BE2C (cell line): ENCODE measurements at regions not wholly inside any gene's neighbourhood (a gene's known extent, or its start where the extent isn't known, plus 50 kb on each side); places are given as distances from the start of the nearest gene placed in this dataset.

Source experiments
- DNase-seq: peaks from one replicate; pipeline ENCODE4 v3.0.0-alpha.2; 2020
- H3K27me3 ChIP-seq: fragments of 250-450 bp; sonication (Bioruptor Pico); 2 replicates; pipeline ENCODE4 v1.5.1; 2020; ENCODE audit warnings: mild to moderate bottlenecking
- H3K36me3 ChIP-seq: fragments of 250-450 bp; sonication (Bioruptor Pico); 2 replicates; pipeline ENCODE4 v1.5.1; 2020; ENCODE audit warnings: mild to moderate bottlenecking
- H3K4me1 ChIP-seq: fragments of 250-450 bp; sonication (Bioruptor Pico); 2 replicates; pipeline ENCODE4 v1.5.1; 2020
- H3K4me3 ChIP-seq: 2 replicates; pipeline ENCODE4 v1.5.1; 2011; ENCODE audit warnings: low read depth, low read length
- H3K9me3 ChIP-seq: fragments of 250-450 bp; sonication (Bioruptor Pico); 2 replicates; pipeline ENCODE4 v1.5.1; 2020
- TF ChIP-seq, protein P1 (sequence below): IDR thresholded peaks from 2 replicates; pipeline ENCODE4 v1.5.1; 2012; ENCODE audit warnings: mild to moderate bottlenecking, low read depth, low read length

DNA sequence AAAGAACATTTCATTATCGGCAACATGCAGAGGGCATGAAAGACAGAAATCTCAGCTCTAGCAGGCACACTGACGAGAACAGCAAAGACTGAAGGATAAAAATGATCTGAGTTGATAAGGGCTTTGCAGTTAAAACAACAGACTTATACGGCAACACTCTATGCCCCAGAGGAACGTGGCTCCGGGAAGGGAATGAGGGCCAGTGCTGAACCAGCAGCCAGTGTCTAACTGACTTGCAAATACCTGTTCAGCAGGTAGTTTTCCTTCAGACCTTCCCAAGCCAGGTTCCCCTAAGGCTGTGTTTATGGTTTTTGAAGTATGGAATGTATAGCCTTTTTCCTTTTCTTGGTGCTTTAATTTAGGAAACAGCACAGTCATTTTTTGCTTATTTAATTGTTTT is 121.3 kb upstream of the CDH18 start:
- Histone ChIP-seq H3K27me3 (no peaks in the 10 kb centered on the region), H3K4me3 (no peak overlapping the region), H3K36me3 (no peaks in the 10 kb centered on the region), H3K4me1 (peaks cover 3% of the 10 kb centered on the region; the same call in 1 of the 2 replicates), H3K9me3 (no peaks in the 10 kb centered on the region)
- TF ChIP-seq, protein P1, sequence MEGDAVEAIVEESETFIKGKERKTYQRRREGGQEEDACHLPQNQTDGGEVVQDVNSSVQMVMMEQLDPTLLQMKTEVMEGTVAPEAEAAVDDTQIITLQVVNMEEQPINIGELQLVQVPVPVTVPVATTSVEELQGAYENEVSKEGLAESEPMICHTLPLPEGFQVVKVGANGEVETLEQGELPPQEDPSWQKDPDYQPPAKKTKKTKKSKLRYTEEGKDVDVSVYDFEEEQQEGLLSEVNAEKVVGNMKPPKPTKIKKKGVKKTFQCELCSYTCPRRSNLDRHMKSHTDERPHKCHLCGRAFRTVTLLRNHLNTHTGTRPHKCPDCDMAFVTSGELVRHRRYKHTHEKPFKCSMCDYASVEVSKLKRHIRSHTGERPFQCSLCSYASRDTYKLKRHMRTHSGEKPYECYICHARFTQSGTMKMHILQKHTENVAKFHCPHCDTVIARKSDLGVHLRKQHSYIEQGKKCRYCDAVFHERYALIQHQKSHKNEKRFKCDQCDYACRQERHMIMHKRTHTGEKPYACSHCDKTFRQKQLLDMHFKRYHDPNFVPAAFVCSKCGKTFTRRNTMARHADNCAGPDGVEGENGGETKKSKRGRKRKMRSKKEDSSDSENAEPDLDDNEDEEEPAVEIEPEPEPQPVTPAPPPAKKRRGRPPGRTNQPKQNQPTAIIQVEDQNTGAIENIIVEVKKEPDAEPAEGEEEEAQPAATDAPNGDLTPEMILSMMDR, result no peak
- DNase-seq, result no peak

GRCh38 chr5:20105915-20106314 is 117.9 kb upstream of the CDH18 start:
- Histone ChIP-seq H3K36me3 (no peaks in the 10 kb centered on the region), H3K27me3 (no peaks in the 10 kb centered on the region), H3K4me3 (no peak overlapping the region), H3K4me1 (peaks cover 3% of the 10 kb centered on the region; the same call in 1 of the 2 replicates), H3K9me3 (no peaks in the 10 kb centered on the region)
- no peak for DNase-seq
- TF ChIP-seq, protein P1, result no peak

- Histone ChIP-seq H3K36me3 (no peaks in the 10 kb centered on the region), H3K4me3 (no peak overlapping the region), H3K9me3 (no peaks in the 10 kb centered on the region), H3K27me3 (no peaks in the 10 kb centered on the region), H3K4me1 (no peaks in the 10 kb centered on the region)
- DNase-seq, result no peak
- TF ChIP-seq, protein P1, result no peak
Observed at GRCh38 chr5:20102293-20102692, 114.3 kb upstream of the CDH18 start.

DNA sequence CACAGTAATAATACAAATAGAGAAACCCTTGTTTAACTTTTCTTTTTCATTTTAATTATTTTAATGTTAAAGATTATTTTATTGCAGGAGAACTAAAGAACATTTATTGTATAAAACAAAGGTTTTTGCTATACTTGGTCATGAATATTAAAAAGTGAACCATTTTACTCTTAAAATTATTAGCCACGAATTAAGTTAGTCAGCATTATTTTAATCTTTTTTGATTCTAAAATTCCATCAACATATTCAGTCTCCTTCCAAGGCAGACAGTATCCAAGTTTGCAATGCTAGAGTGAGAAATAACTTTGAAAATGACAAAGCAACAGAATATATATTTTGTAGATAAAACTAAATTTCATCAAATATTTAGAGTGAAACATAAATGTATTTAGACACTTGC is 110.7 kb upstream of the CDH18 start:
- TF ChIP-seq, protein P1, result no peak
- DNase-seq, result no peak
- H3K4me1 ChIP-seq, result no peaks in the 10 kb centered on the region
- H3K27me3 ChIP-seq, result no peaks in the 10 kb centered on the region
- no peaks in the 10 kb centered on the region for H3K36me3 ChIP-seq
- H3K9me3 ChIP-seq, result no peaks in the 10 kb centered on the region
- no peak overlapping the region for H3K4me3 ChIP-seq

- TF ChIP-seq, protein P1, result no peak
- Histone ChIP-seq H3K9me3 (no peaks in the 10 kb centered on the region), H3K36me3 (no peaks in the 10 kb centered on the region), H3K4me3 (no peak overlapping the region), H3K4me1 (no peaks in the 10 kb centered on the region), H3K27me3 (no peaks in the 10 kb centered on the region)
- DNase-seq, result no peak
Observed at GRCh38 chr5:20088361-20088760, 100.4 kb upstream of the CDH18 start.

DNA sequence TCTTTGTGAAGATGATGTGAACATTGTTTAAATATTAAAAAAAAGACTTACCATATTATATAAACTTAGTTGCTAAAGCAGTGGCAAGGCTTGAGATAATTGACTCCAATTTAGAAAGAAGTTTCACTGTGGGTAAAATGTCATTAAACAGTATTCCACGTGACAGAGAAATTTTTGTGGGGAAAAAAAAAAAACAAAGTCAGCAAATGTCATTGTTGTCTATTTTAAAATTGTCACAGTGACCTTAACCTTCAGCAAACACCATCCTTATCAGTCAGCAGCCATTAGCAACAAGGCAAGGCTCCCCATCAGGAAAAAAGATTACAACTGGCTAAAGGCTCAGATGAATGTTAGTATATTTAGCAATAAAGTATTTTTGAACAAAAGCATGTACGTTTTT is 99.3 kb upstream of the CDH18 start:
- DNase-seq, result no peak
- no peaks in the 10 kb centered on the region for H3K27me3 ChIP-seq
- H3K4me1 ChIP-seq, result no peaks in the 10 kb centered on the region
- H3K4me3 ChIP-seq, result no peak overlapping the region
- TF ChIP-seq, protein P1, result no peak
- no peaks in the 10 kb centered on the region for H3K9me3 ChIP-seq
- H3K36me3 ChIP-seq, result no peaks in the 10 kb centered on the region
